Hepatocyte (in vitro differentiated cells): ENCODE measurements at regions not wholly inside any gene's neighbourhood (a gene's known extent, or its start where the extent isn't known, plus 50 kb on each side); places are given as distances from the start of the nearest gene placed in this dataset.

Experiments used
- EZH2phosphoT487 ChIP-seq: fragments of 200-600 bp; sonication (generic); IDR thresholded peaks from one replicate; pipeline ENCODE4 v1.6.1; 2018; ENCODE audit warnings: antibody characterized with exemption, mild to moderate bottlenecking, low read depth, moderate library complexity; ENCODE audit not compliant: unreplicated experiment, severe bottlenecking
- TF ChIP-seq, protein P1 (sequence below): fragments of 200-600 bp; sonication (generic); IDR thresholded peaks from 2 replicates; pipeline ENCODE4 v1.5.1; 2016; ENCODE audit warnings: antibody characterized with exemption, mild to moderate bottlenecking; ENCODE audit not compliant: poor library complexity

DNA sequence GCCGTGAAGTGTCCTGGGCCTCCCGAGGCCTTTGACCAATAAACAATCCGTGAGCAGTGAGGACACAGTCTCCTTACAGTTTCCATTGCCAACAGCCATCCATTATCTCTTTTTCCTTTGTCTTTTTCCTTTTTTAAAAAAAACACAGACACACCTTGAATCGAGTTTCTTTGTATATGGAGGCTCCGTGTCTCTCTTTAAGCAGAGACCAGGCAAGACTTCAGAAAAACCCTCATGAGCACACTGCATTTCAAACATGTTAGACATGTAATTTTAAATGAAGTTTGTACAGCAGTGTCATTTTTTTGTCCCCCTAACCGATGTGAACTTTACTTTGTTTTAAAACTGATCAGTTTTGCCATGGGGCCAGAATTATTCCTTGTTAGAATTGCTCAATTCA is 111.1 kb downstream of the SPTSSA start:
- TF ChIP-seq, protein P1, sequence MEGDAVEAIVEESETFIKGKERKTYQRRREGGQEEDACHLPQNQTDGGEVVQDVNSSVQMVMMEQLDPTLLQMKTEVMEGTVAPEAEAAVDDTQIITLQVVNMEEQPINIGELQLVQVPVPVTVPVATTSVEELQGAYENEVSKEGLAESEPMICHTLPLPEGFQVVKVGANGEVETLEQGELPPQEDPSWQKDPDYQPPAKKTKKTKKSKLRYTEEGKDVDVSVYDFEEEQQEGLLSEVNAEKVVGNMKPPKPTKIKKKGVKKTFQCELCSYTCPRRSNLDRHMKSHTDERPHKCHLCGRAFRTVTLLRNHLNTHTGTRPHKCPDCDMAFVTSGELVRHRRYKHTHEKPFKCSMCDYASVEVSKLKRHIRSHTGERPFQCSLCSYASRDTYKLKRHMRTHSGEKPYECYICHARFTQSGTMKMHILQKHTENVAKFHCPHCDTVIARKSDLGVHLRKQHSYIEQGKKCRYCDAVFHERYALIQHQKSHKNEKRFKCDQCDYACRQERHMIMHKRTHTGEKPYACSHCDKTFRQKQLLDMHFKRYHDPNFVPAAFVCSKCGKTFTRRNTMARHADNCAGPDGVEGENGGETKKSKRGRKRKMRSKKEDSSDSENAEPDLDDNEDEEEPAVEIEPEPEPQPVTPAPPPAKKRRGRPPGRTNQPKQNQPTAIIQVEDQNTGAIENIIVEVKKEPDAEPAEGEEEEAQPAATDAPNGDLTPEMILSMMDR: no peak
- no peak for TF ChIP-seq EZH2phosphoT487
